ENCODE measurements at regions not wholly inside any gene's neighbourhood (a gene's known extent, or its start where the extent isn't known, plus 50 kb on each side); places are given as distances from the start of the nearest gene placed in this dataset.

DNA sequence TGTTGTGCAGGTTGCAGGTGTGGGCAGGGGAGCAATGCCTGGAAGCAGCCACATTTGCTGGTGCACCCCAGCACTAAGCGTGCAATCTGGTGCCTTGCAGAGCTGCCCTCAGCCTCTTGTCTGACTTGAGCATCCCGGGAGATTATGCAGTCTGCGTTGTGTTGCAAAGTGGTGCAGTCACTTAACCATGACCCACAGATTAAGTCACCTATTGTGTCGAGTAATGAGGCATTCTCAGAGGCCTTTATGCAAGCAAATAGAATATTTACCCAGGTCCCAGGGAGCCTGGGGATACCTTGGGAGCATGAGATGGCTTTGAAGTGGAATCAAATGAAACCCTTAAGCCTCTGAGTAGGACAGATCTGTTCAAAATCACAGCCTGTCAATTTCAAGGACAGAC, 529.0 kb downstream of the TYW1 start:
- TF ChIP-seq, protein P1, sequence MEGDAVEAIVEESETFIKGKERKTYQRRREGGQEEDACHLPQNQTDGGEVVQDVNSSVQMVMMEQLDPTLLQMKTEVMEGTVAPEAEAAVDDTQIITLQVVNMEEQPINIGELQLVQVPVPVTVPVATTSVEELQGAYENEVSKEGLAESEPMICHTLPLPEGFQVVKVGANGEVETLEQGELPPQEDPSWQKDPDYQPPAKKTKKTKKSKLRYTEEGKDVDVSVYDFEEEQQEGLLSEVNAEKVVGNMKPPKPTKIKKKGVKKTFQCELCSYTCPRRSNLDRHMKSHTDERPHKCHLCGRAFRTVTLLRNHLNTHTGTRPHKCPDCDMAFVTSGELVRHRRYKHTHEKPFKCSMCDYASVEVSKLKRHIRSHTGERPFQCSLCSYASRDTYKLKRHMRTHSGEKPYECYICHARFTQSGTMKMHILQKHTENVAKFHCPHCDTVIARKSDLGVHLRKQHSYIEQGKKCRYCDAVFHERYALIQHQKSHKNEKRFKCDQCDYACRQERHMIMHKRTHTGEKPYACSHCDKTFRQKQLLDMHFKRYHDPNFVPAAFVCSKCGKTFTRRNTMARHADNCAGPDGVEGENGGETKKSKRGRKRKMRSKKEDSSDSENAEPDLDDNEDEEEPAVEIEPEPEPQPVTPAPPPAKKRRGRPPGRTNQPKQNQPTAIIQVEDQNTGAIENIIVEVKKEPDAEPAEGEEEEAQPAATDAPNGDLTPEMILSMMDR (IDR thresholded peaks at IDR 0.05): no peak
- TF ChIP-seq POLR2A (IDR thresholded peaks at IDR 0.05) (no peak), POLR2AphosphoS5 (IDR thresholded peaks at IDR 0.05) (no peak)
